SU-DHL-6 (cell line): ENCODE measurements at regions not wholly inside any gene's neighbourhood (a gene's known extent, or its start where the extent isn't known, plus 50 kb on each side); places are given as distances from the start of the nearest gene placed in this dataset.

ENCODE experiments used
- H2AFZ ChIP-seq: fragments of 200-600 bp; sonication (generic); 2 replicates; pipeline ENCODE4 v1.6.1; 2014; ENCODE audit warnings: low read depth, mild to moderate bottlenecking, moderate library complexity, mixed read lengths, antibody characterized with exemption, low read length; ENCODE audit not compliant: severe bottlenecking
- H3F3A ChIP-seq: fragments of 200-600 bp; shearing (Covaris generic); 2 replicates; pipeline ENCODE4 v1.6.0; 2016; ENCODE audit warnings: antibody characterized with exemption, mild to moderate bottlenecking; ENCODE audit not compliant: insufficient read depth
- H3K27ac ChIP-seq: fragments of 200-600 bp; sonication (generic); 2 replicates; pipeline ENCODE4 v1.5.1; 2016; ENCODE audit warnings: low read depth, mild to moderate bottlenecking, low read length, moderate library complexity, mixed read lengths
- H3K27me3 ChIP-seq: fragments of 200-600 bp; sonication (generic), shearing (Covaris generic); 2 replicates; pipeline ENCODE4 v1.6.0; 2014; ENCODE audit warnings: mild to moderate bottlenecking, low read length
- H3K36me3 ChIP-seq: fragments of 200-600 bp; sonication (generic); 2 replicates; pipeline ENCODE4 v1.6.1; 2014; ENCODE audit warnings: mild to moderate bottlenecking, low read length, mixed read lengths
- H3K4me2 ChIP-seq: fragments of 300-600, 200-600 bp; shearing (Covaris generic), sonication (generic); 2 replicates; pipeline ENCODE4 v1.6.0; 2014; ENCODE audit warnings: low read length, low read depth, mild to moderate bottlenecking; ENCODE audit not compliant: poor library complexity, severe bottlenecking
- H3K4me3 ChIP-seq: fragments of 200-600 bp; sonication (generic); 2 replicates; pipeline ENCODE4 v1.5.1; 2014; ENCODE audit warnings: antibody characterized with exemption, low read length, mild to moderate bottlenecking, mixed read lengths; ENCODE audit not compliant: insufficient read depth, poor library complexity, severe bottlenecking
- H3K79me2 ChIP-seq: fragments of 200-600 bp; sonication (generic); 2 replicates; pipeline ENCODE4 v1.6.1; 2014; ENCODE audit warnings: mild to moderate bottlenecking, low read length, moderate library complexity; ENCODE audit not compliant: insufficient read depth
- H3K9ac ChIP-seq: fragments of 200-600 bp; sonication (generic); 2 replicates; pipeline ENCODE4 v1.7.0; 2014; ENCODE audit warnings: mild to moderate bottlenecking, low read length
- H3K9me2 ChIP-seq: fragments of 200-600 bp; sonication (generic); replicated peaks from 2 replicates; pipeline ENCODE4 v1.6.1; 2014; ENCODE audit warnings: low read length; ENCODE audit not compliant: insufficient read depth
- H3K9me3 ChIP-seq: fragments of 200-600 bp; sonication (generic); 2 replicates; pipeline ENCODE4 v1.6.1; 2014; ENCODE audit warnings: low read length, mixed read lengths; ENCODE audit not compliant: insufficient read depth
- H4K20me1 ChIP-seq: fragments of 200-600 bp; sonication (generic); 2 replicates; pipeline ENCODE4 v1.6.1; 2014; ENCODE audit warnings: low read depth, mild to moderate bottlenecking, antibody characterized with exemption, low read length, moderate library complexity, mixed read lengths
- EZH2phosphoT487 ChIP-seq: fragments of 200-600 bp; sonication (generic), shearing (Covaris generic); conservative IDR thresholded peaks from 2 replicates; pipeline ENCODE4 v1.6.1; 2018; ENCODE audit warnings: mild to moderate bottlenecking, antibody characterized with exemption, low read length, moderate library complexity, mixed read lengths
- TF ChIP-seq, protein P1 (sequence below): fragments of 200-600 bp; sonication (generic); IDR thresholded peaks from one replicate; pipeline ENCODE4 v1.5.1; 2017; ENCODE audit warnings: antibody characterized with exemption, mild to moderate bottlenecking, low read length, moderate library complexity; ENCODE audit not compliant: insufficient read depth, poor library complexity, severe bottlenecking

DNA sequence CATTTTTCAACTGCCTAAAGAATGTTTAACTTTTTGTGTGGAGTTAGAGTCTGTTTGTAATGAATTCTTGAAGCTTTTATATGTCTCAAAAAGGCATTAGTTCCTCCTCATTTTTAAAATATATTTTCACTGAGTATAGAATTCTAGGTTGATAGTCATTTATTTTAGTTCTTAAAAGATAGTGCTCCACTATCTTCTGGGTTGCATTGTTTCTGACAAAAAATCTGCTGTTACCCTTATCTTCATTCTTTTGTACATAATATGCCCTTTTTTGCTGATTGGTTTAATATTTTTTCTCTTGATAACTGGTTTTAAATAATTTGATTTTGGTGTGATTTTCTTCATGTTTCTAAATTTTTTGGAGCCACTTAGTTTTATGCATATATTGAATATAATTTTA is 754.7 kb upstream of the GYPC start:
- TF ChIP-seq, protein P1, sequence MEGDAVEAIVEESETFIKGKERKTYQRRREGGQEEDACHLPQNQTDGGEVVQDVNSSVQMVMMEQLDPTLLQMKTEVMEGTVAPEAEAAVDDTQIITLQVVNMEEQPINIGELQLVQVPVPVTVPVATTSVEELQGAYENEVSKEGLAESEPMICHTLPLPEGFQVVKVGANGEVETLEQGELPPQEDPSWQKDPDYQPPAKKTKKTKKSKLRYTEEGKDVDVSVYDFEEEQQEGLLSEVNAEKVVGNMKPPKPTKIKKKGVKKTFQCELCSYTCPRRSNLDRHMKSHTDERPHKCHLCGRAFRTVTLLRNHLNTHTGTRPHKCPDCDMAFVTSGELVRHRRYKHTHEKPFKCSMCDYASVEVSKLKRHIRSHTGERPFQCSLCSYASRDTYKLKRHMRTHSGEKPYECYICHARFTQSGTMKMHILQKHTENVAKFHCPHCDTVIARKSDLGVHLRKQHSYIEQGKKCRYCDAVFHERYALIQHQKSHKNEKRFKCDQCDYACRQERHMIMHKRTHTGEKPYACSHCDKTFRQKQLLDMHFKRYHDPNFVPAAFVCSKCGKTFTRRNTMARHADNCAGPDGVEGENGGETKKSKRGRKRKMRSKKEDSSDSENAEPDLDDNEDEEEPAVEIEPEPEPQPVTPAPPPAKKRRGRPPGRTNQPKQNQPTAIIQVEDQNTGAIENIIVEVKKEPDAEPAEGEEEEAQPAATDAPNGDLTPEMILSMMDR, result no peak
- no peak for TF ChIP-seq EZH2phosphoT487
- Histone ChIP-seq H3K27ac (no peak overlapping the region), H3K4me2 (no peak overlapping the region), H3K4me3 (no peak overlapping the region), H3K27me3 (no peaks in the 10 kb centered on the region), H3F3A (no peaks in the 10 kb centered on the region), H3K9me2 (no peaks in the 10 kb centered on the region), H4K20me1 (no peaks in the 10 kb centered on the region), H3K79me2 (no peaks in the 10 kb centered on the region), H3K9ac (no peak overlapping the region), H2AFZ (no peak overlapping the region), H3K36me3 (no peaks in the 10 kb centered on the region), H3K9me3 (no peaks in the 10 kb centered on the region)

DNA sequence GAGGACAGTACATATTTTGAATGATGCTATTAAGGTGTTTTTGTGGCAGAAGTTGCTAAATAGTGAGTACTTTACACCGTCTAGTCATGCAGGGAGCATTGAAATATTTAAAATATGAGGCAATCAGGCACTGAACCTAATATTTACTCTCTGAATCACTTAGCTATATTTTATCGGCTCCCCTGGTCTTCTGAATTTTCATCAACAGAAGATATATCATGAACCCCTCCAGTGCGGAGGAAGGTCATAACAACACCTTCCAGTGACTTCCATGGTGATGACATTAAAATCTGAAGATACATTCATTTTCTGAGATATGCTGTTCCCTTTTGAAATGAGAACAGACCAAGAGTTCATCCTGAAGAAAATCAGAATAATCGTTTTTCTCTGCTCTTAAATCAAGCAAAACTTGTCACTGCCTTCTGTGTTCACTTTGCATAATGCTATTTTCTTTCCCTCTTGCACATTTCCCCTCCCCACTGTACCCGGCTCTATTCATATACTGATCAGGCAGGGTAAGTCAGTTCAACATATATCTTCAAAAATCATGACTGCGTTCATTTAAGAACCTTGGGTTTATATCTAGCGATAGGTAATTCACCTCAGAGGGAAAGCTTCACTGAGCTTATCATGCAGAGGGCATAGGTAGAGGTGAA is 729.9 kb upstream of the GYPC start:
- Histone ChIP-seq H3K27me3 (no peaks in the 10 kb centered on the region), H2AFZ (no peak overlapping the region), H3K9me3 (no peaks in the 10 kb centered on the region), H3F3A (no peaks in the 10 kb centered on the region), H4K20me1 (no peaks in the 10 kb centered on the region), H3K4me3 (no peak overlapping the region), H3K79me2 (no peaks in the 10 kb centered on the region), H3K9me2 (no peaks in the 10 kb centered on the region), H3K36me3 (no peaks in the 10 kb centered on the region), H3K9ac (no peak overlapping the region), H3K27ac (no peak overlapping the region), H3K4me2 (no peak overlapping the region)
- no peak for TF ChIP-seq EZH2phosphoT487
- TF ChIP-seq, protein P1, result no peak

DNA sequence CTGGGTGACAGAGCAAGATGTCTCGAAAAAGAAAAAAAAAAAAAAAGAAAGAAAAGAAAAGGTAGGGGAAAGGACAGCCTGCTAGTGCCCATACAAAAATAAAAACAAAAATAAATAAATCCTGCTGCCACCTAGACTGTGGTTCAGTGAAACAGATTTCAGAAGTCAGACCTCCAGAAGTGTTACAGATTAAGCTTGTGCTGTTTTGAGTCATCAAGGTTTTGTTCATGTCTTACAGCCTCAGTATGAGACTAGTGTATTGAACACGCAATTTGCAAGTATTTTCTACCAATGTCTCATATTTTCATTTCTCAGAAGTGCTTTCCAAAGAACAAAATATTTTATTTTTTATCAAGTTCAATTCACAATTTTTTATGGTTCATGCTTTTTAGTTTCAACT is 720.4 kb upstream of the GYPC start:
- Histone ChIP-seq H2AFZ (no peak overlapping the region), H3F3A (no peaks in the 10 kb centered on the region), H3K36me3 (no peaks in the 10 kb centered on the region), H3K79me2 (no peaks in the 10 kb centered on the region), H3K4me3 (no peak overlapping the region), H3K9me2 (no peaks in the 10 kb centered on the region), H3K27ac (no peak overlapping the region), H3K27me3 (no peaks in the 10 kb centered on the region), H3K4me2 (no peak overlapping the region), H3K9ac (no peak overlapping the region), H4K20me1 (no peaks in the 10 kb centered on the region), H3K9me3 (no peaks in the 10 kb centered on the region)
- TF ChIP-seq, protein P1, result no peak
- no peak for TF ChIP-seq EZH2phosphoT487
